Posterior vena cava (tissue), 2 donors: ENCODE measurements at regions not wholly inside any gene's neighbourhood (a gene's known extent, or its start where the extent isn't known, plus 50 kb on each side); places are given as distances from the start of the nearest gene placed in this dataset.

ENCODE experiments used
- DNase-seq: peaks from one replicate; pipeline ENCODE4 v3.0.0-alpha.2; 2020; ENCODE audit warnings: low spot score
- intact Hi-C, 2 donors: fragments of 100-400 bp; cut with DNase I; formaldehyde crosslinking; loops; one replicate each; pipeline versions ENCODE4 v1.14.1 to v1.14.2; 2022 to 2023
- donor health status: DM: yes; HTN: yes; CAD: no.
- donor health status: DM: yes; HTN: yes; CAD: no.

GRCh38 chr3:81439108-81439507 is 322.3 kb downstream of the GBE1 start:
- no peak for DNase-seq

DNA sequence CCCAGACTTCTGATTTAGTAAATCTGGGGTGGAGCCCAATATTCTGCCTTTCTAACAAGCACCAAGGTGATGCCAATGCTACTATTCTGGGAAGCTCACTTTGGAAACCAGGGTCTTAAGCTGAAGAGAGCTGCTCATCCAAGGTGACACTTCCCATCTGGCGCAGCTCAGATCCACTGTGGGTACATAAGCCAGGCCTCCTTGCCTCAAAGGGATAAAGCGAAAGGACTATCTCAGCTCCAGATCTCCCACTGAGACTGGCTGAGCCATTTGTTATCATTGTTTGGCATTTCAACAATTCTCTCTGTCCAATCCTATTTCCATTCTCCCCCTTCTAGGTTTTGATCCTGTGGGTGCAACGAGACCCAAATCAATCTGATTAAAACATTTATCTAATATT is 323.8 kb downstream of the GBE1 start:
- intact Hi-C loops: no loop called here
- no peak for DNase-seq

More at GRCh38 chr3:81439108-81439507, 322.3 kb downstream of the GBE1 start:
- intact Hi-C loops: no loop called here

DNA sequence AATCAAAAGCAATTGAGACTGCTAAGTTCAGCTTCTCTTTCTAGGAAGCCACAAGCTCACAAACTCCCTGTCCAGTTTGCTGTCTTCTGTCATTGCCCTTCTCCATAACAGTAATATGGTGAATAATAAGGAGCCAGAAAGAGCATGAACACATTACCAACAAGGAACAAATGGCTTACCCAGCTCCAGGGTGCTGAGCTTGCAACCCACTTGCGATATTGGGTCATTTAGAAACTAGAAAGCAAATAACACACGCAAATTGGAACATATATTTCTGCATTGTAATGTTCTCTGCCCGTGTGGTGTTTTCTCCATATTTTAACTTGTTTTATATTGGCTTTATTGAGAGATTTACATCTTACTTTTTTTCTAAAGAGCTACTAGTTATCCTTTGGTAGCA is 325.3 kb downstream of the GBE1 start:
- DNase-seq: no peak
- intact Hi-C loops: no loop called here

DNA sequence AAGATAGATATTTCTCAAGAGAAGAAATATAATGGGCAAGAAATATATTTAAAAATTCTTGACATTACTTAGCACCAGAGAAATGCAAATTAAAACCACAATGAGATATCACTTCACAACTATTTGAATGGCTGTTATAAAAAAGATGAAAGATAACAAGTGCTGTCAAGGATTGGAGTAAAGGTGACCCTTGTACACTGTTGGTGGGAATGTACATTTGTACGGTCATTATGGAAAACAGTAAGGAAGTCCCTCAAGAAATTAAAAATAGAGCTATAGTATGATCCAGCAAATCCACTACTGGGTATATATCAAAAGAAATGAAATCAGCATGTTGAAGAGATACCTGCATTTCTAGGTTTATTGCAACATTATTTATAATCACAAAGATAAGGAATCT is 326.4 kb downstream of the GBE1 start:
- intact Hi-C loops: no loop called here
- no peak for DNase-seq

DNA sequence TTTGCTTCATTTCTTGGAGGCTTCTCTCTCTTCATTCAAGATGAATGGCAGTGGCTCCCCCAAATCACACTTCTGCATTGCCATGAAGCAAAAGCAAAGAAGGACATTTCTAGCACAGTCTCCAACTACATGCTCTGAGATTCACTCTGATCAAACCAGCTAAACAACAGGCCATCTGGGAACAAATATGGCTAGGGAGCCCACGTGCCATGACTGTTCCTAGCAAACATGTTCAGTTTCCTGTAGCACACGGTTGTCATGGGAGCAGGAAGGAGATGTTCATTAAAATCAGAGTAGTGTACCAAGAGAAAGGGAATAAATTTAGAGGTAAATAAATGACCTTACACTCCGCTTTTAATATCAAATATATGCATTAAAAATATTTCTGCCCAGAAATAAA is 327.3 kb downstream of the GBE1 start:
- intact Hi-C loops: no loop called here
- no peak for DNase-seq

- no peak for DNase-seq
- intact Hi-C loops: no loop called here
Measured at GRCh38 chr3:81433675-81434074, 327.8 kb downstream of the GBE1 start.

GRCh38 chr3:81432456-81432855 is 329.0 kb downstream of the GBE1 start:
- no peak for DNase-seq
- intact Hi-C loops: no loop called here

DNA sequence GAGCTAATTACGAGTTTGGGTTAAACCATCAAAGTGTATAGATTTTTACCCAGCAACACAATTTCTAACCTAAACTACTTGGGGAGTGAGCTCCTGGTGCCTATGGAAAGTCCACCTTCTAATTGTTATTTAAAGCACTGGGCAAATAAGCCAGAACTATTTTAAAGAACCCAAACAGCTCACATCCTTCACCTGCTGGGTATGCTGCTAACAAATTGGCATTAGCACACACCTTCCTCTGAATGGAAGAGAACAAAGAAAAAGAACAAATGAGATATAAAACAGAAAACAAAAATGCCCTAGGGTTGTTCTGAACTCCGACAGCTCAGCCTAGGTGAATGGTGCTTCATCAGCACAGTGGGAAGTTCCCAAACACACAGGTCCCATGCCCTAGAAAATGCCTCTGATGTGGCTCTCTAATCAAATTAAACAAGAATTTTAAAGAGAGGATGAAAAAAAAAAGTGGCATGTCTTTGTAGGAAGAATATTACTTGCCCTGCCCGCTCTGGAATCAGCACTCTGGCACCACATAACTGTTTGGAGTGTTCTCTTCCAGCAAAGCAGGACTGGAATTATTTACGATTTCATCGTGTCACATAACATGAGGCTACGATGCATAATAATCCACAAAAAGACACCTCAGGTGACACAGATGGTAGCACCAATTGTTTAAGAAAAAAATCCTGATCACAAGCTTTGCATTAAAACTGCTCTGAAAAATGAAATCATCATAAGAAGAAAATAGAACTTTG is 334.4 kb downstream of the GBE1 start:
- intact Hi-C loops: loop anchor here in 1 of 2 donors (10.0 kb wide), 1 partner anchor 218 kb away; no protein-coding TSS in a partner anchor

GRCh38 chr3:81425198-81425868 is 336.1 kb downstream of the GBE1 start:
- DNase-seq: no peak
- intact Hi-C loops: loop anchor here in 1 of 2 donors (10.0 kb wide), 1 partner anchor 219 kb away; no protein-coding TSS in a partner anchor

More for the DNA sequence above, 334.4 kb downstream of the GBE1 start:
- DNase-seq: no peak

- DNase-seq: no peak
- intact Hi-C loops: no loop called here
Measured at GRCh38 chr3:81419228-81419627, 342.2 kb downstream of the GBE1 start.

DNA sequence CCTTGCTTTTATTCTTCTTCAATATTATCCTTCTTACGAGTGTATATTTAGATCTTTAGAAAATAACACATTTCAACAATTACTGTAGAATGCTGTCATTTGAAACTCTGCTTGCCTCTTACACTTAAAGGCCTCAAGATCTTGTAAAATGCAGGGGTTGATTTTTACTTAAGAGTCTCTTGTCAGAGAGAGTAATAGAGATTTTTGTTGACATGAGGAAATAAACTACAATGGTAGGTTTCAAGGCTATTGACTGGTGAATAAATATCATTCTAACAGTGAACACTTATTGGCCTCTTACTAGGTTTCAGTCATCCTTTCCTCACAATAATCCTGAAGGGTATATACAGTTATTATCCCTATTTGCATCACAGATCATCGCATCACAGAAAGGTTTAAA is 344.6 kb downstream of the GBE1 start:
- intact Hi-C loops: no loop called here
- no peak for DNase-seq

DNA sequence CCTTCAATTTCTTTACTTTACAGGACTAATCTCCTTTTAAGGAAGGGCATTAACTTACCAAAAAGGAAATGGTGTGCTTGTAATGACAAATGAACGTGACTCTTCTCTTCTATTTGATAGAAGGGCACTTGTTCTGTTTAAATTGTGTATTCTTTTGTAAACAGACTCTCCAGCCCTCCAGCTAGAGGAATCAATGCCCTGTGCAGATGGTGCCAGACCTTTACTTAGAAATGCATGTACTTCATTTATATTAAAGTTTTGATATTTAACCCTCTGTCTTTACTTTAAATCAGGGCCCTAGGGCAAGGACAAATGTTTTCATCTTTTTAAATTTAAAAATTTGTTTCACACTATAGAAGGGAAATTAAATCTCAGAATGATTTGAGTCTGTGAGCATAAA is 355.1 kb downstream of the GBE1 start:
- intact Hi-C loops: no loop called here
- no peak for DNase-seq

GRCh38 chr3:81395739-81396513 is 365.5 kb downstream of the GBE1 start:
- intact Hi-C loops: no loop called here
- no peak for DNase-seq

GRCh38 chr3:81394651-81395524 is 366.6 kb downstream of the GBE1 start:
- no peak for DNase-seq

GRCh38 chr3:81393251-81393650 is 368.2 kb downstream of the GBE1 start:
- no peak for DNase-seq
- intact Hi-C loops: no loop called here

More at GRCh38 chr3:81394651-81395524, 366.6 kb downstream of the GBE1 start:
- intact Hi-C loops: no loop called here

DNA sequence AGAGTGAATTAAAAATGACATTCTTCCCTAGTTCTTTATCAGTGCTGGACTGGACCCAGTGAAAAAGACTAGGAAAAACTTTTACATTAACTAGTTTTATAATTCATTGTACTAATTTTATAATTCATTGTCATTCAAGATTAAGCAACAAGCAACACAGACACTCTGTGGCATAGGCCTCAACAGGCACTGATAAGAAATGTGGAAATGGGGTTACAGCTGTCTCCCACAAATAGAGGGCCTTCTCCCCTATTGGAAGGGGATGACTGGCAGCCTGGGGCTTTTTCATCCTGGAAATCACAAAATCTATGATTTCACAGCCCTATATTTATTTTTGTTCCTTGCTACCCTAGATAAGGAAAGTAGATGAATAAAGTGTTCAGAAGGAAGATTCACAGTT is 370.6 kb downstream of the GBE1 start:
- no peak for DNase-seq
- intact Hi-C loops: no loop called here

DNA sequence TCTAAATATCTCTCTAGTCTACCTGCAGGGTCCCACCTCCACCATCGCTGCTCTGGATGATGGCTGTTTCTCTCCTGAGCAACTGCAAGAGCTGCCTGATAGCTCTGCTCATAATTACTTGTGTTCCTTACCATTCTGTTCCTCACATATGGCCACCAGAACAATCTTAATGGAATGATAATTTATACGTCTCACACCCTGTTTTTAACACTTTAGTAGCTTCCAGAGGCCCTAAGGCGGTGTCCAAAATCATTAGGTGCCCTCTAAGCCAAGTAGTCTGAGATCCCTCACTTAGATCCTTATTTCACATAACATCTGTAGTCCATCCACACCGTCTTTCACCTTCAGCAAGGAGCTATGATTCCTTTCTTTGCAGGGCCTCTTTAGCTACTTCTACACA is 373.3 kb downstream of the GBE1 start:
- DNase-seq: no peak

GRCh38 chr3:81382470-81382869 is 379.0 kb downstream of the GBE1 start:
- intact Hi-C loops: no loop called here
- no peak for DNase-seq

More for the DNA sequence above, 373.3 kb downstream of the GBE1 start:
- intact Hi-C loops: no loop called here

- intact Hi-C loops: no loop called here
- DNase-seq: no peak
Measured at GRCh38 chr3:81380234-81380633, 381.2 kb downstream of the GBE1 start.
